DND-41 (cell line): ENCODE measurements at regions not wholly inside any gene's neighbourhood (a gene's known extent, or its start where the extent isn't known, plus 50 kb on each side); places are given as distances from the start of the nearest gene placed in this dataset.

Source experiments
- ATAC-seq: fragments of 200-7000 bp; cut with Tn5 transposase; 3 replicates; pipeline ENCODE4 v1.9.1; 2021; ENCODE audit warnings: low read depth; ENCODE audit not compliant: insufficient read depth
- DNase-seq: peaks from one replicate; pipeline ENCODE4 v3.0.0-alpha.2; 2020
- H2AFZ ChIP-seq: 2 replicates; pipeline ENCODE4 v1.6.0; 2012; ENCODE audit warnings: low read depth, low read length
- H3K27ac ChIP-seq: 2 replicates; pipeline ENCODE4 v1.5.1; 2012; ENCODE audit warnings: low read length, inconsistent platforms
- H3K27me3 ChIP-seq: fragments of 200-600 bp; sonication (generic); 2 replicates; pipeline ENCODE4 v1.6.0; 2012; ENCODE audit warnings: low read length, mild to moderate bottlenecking, inconsistent platforms; ENCODE audit not compliant: insufficient read depth, poor library complexity
- H3K36me3 ChIP-seq: 2 replicates; pipeline ENCODE4 v1.5.1; 2012; ENCODE audit warnings: low read length, inconsistent platforms; ENCODE audit not compliant: insufficient read depth
- H3K4me1 ChIP-seq: 2 replicates; pipeline ENCODE4 v1.5.1; 2012; ENCODE audit warnings: mild to moderate bottlenecking, low read length; ENCODE audit not compliant: insufficient read depth
- H3K4me2 ChIP-seq: 2 replicates; pipeline ENCODE4 v1.6.0; 2012; ENCODE audit warnings: mild to moderate bottlenecking, moderate library complexity, low read length, inconsistent platforms; ENCODE audit not compliant: insufficient read depth
- H3K4me3 ChIP-seq, 2 experiments: fragments of 200-600 bp in 1 of 2; shearing (Covaris generic) in 1 of 2; 2 replicates each; pipeline ENCODE4 v1.5.1; 2012 to 2016; ENCODE audit warnings: inconsistent platforms in 2 of 2, low read length in 2 of 2, mild to moderate bottlenecking in 2 of 2, low read depth in 1 of 2, moderate library complexity in 1 of 2
- H3K79me2 ChIP-seq: 2 replicates; pipeline ENCODE4 v1.6.0; 2012; ENCODE audit warnings: low read length, inconsistent platforms; ENCODE audit not compliant: insufficient read depth
- H3K9ac ChIP-seq: 2 replicates; pipeline ENCODE4 v1.6.0; 2012; ENCODE audit warnings: low read depth, mild to moderate bottlenecking, inconsistent platforms, low read length, moderate library complexity
- H3K9me3 ChIP-seq: 2 replicates; pipeline ENCODE4 v1.5.1; 2012; ENCODE audit warnings: low read length, moderate library complexity, mild to moderate bottlenecking, inconsistent platforms; ENCODE audit not compliant: insufficient read depth, severe bottlenecking
- H4K20me1 ChIP-seq: 2 replicates; pipeline ENCODE4 v1.6.0; 2012; ENCODE audit warnings: low read length; ENCODE audit not compliant: insufficient read depth
- CTCF ChIP-seq: IDR thresholded peaks from 2 replicates; pipeline ENCODE4 v1.5.1; 2012; ENCODE audit warnings: borderline replicate concordance, low read length, moderate library complexity, mild to moderate bottlenecking; ENCODE audit not compliant: poor library complexity, severe bottlenecking; ENCODE audit errors: extremely low read depth
- EZH2 ChIP-seq: IDR thresholded peaks from 3 replicates; pipeline ENCODE4 v1.6.1; 2012; ENCODE audit warnings: borderline replicate concordance, low read depth, mild to moderate bottlenecking, moderate library complexity, low read length, inconsistent platforms; ENCODE audit not compliant: severe bottlenecking

GRCh38 chr13:73220966-73221720 lies 162.3 kb downstream of the KLF5 start:
- Histone ChIP-seq H3K4me2 (no peak overlapping the region), H3K79me2 (no peaks in the 10 kb centered on the region), H3K36me3 (no peaks in the 10 kb centered on the region), H3K27ac (no peak overlapping the region), H4K20me1 (no peaks in the 10 kb centered on the region), H2AFZ (no peak overlapping the region), H3K27me3 (no peaks in the 10 kb centered on the region), H3K4me1 (peaks cover 10% of the 10 kb centered on the region), H3K4me3 (no peak overlapping the region), H3K9ac (no peak overlapping the region), H3K9me3 (no peaks in the 10 kb centered on the region)
- DNase-seq (no peak), ATAC-seq (no peak)
- no peak for TF ChIP-seq EZH2
- no peak for TF ChIP-seq CTCF

- Histone ChIP-seq H3K79me2 (no peaks in the 10 kb centered on the region), H3K9me3 (no peaks in the 10 kb centered on the region), H3K36me3 (no peaks in the 10 kb centered on the region), H2AFZ (no peak overlapping the region), H3K9ac (no peak overlapping the region), H3K4me1 (no peaks in the 10 kb centered on the region), H3K4me3 (no peak overlapping the region), H3K27ac (no peak overlapping the region), H4K20me1 (no peaks in the 10 kb centered on the region), H3K4me2 (no peak overlapping the region), H3K27me3 (no peaks in the 10 kb centered on the region)
- ATAC-seq: no peak
- no peak for TF ChIP-seq CTCF
- no peak for DNase-seq
Observed at GRCh38 chr13:73218181-73218580, 159.4 kb downstream of the KLF5 start.

DNA sequence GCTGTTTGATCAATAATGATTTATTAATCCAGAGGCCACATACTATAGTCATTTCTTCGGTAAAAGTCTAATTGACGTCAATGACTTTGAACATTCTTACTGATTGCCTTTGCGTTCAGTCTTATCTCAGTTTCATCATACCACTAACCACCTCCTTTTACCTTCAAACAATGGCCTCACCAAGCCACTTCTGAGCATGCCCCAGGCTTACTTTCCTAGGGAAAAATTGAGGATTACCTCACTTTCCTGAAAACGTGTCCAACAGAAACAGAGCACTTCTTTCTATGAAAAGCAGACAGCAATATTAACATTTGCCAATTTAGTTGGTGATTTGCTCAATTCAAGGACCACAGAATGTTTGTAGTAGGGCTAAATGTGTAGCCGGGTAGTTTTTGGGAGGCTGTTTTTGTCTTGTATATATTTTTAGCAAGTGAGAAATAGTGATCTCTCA lies 157.6 kb downstream of the KLF5 start:
- Histone ChIP-seq H2AFZ (no peak overlapping the region), H3K9ac (no peak overlapping the region), H3K4me2 (no peak overlapping the region), H4K20me1 (no peaks in the 10 kb centered on the region), H3K4me3 (no peak overlapping the region), H3K79me2 (no peaks in the 10 kb centered on the region), H3K4me1 (peaks cover 11% of the 10 kb centered on the region), H3K36me3 (no peaks in the 10 kb centered on the region), H3K27ac (no peak overlapping the region), H3K27me3 (no peaks in the 10 kb centered on the region), H3K9me3 (no peaks in the 10 kb centered on the region)
- DNase-seq: no peak
- ATAC-seq: no peak
- TF ChIP-seq CTCF (no peak), EZH2 (no peak)
